GM12865 (cell line): ENCODE measurements at regions not wholly inside any gene's neighbourhood (a gene's known extent, or its start where the extent isn't known, plus 50 kb on each side); places are given as distances from the start of the nearest gene placed in this dataset.

Source experiments
- DNase-seq: peaks from one replicate; pipeline ENCODE4 v3.0.0; 2010; ENCODE audit warnings: low read depth
- H3K4me3 ChIP-seq: 2 replicates; pipeline ENCODE4 v1.5.1; 2011; ENCODE audit warnings: mild to moderate bottlenecking, low read depth, low read length, control low read depth
- CTCF ChIP-seq: IDR thresholded peaks from 2 replicates; pipeline ENCODE4 v1.5.1; 2011; ENCODE audit warnings: low read length, control low read depth, low read depth, inconsistent platforms; ENCODE audit not compliant: insufficient read depth; ENCODE audit errors: missing control alignments

- DNase-seq = no peak
- TF ChIP-seq CTCF = no peak
- no peak overlapping the region for H3K4me3 ChIP-seq
Measured at GRCh38 chr22:48645766-48646165, 1181.9 kb downstream of the BRD1 start.

GRCh38 chr22:48644997-48645396 is 1182.7 kb downstream of the BRD1 start:
- DNase-seq = no peak
- TF ChIP-seq CTCF = no peak
- H3K4me3 ChIP-seq = no peak overlapping the region

GRCh38 chr22:48644108-48644507 is 1183.6 kb downstream of the BRD1 start:
- no peak overlapping the region for H3K4me3 ChIP-seq
- DNase-seq = no peak
- TF ChIP-seq CTCF = no peak

GRCh38 chr22:48643066-48643731 is 1184.5 kb downstream of the BRD1 start:
- H3K4me3 ChIP-seq = no peak overlapping the region
- no peak for DNase-seq
- no peak for TF ChIP-seq CTCF

- TF ChIP-seq CTCF = no peak
- no peak overlapping the region for H3K4me3 ChIP-seq
- DNase-seq = no peak
Measured at GRCh38 chr22:48642550-48642949, 1185.1 kb downstream of the BRD1 start.

- TF ChIP-seq CTCF = no peak
- DNase-seq = no peak
- no peak overlapping the region for H3K4me3 ChIP-seq
Measured at GRCh38 chr22:48641906-48642475, 1185.7 kb downstream of the BRD1 start.
